Pancreas (tissue), 10 donors: ENCODE measurements at regions not wholly inside any gene's neighbourhood (a gene's known extent, or its start where the extent isn't known, plus 50 kb on each side); places are given as distances from the start of the nearest gene placed in this dataset.

ENCODE experiments used
- ATAC-seq, 4 donors: fragments of 200-7000 bp; cut with Tn5 transposase; one replicate each; pipeline versions ENCODE4 v1.8.0 to v1.9.1; 2020; ENCODE audit warnings: mild to moderate bottlenecking in 4 of 4, moderate library complexity in 4 of 4
- DNase-seq, 6 donors: peaks; one replicate each; pipeline ENCODE4 v3.0.0-alpha.2; 2020
- FAIRE-seq: peaks from 2 replicates; lab custom pipeline; 2012; peaks lifted over from hg19 to GRCh38; lab: Jason Lieb, UNC
- H3K27ac ChIP-seq, 4 donors: fragments of 200-600 bp; sonication (generic); 1 replicate in 3 of 4; 2 replicates in 1 of 4; pipeline versions ENCODE4 v1.5.0 to v1.8.0; 2020
- H3K27me3 ChIP-seq, 4 donors: fragments of 200-600 bp; one replicate each; pipeline ENCODE4 v1.8.0; 2021
- H3K36me3 ChIP-seq, 3 donors: fragments of 200-600 bp; sonication (generic) in 1 of 3; one replicate each; pipeline versions ENCODE4 v1.5.0 to v1.8.0; 2020 to 2021
- H3K4me1 ChIP-seq, 3 donors: fragments of 200-600 bp; one replicate each; pipeline ENCODE4 v1.8.0; 2021
- H3K4me3 ChIP-seq, 4 donors: fragments of 200-600 bp; sonication (generic) in 2 of 4; one replicate each; pipeline versions ENCODE4 v1.5.0 to v1.8.0; 2020 to 2021
- H3K9me3 ChIP-seq, 4 donors: fragments of 200-600 bp; one replicate each; pipeline ENCODE4 v1.8.0; 2021
- CTCF ChIP-seq, 4 donors: fragments of 200-600 bp; sonication (generic) in 3 of 4; IDR thresholded peaks; one replicate each; pipeline versions ENCODE4 v1.5.0 to v1.8.0; 2021; ENCODE audit warnings: antibody characterized with exemption in 4 of 4
- WGBS, 2 donors: extraction: QIAGEN DNeasy Blood & Tissue Kit; methylation state at CpG; one replicate each; pipeline ENCODE4 v1.1.7; 2013; 5-methylcytosine and 5-hydroxymethylcytosine counted together
- intact Hi-C, 3 donors: fragments of 100-400 bp; cut with DNase I; formaldehyde crosslinking; loops; one replicate each; pipeline versions ENCODE4 v1.11.1 to v1.14.2; 2022
- donor health status: healthy with polysubstance abuse.
- donor health status: DM: no; HTN: no; CAD: no; lungs with moderate emphysema.
- donor health status: DM: no; HTN: no; CAD: no.
- donor health status: control.
- donor health status: control.
- donor health status: Bipolar disorder and iron deficiency.
- donor health status: DM: yes; HTN: yes; CAD: no.
- donor health status: DM: no; HTN: no; CAD: no.
- donor health status: DM: no; HTN: no; CAD: no.
- donor health status: DM: yes; HTN: yes; CAD: no.

- no peak overlapping the region for H3K4me3 ChIP-seq
- intact Hi-C loops: no loop called here
- ATAC-seq (no peak), FAIRE-seq (no peak), DNase-seq (no peak)
- H3K36me3 ChIP-seq: no peaks in the 10 kb centered on the region
- no peaks in the 10 kb centered on the region for H3K9me3 ChIP-seq
- no peak overlapping the region for H3K27ac ChIP-seq
- no peaks in the 10 kb centered on the region for H3K27me3 ChIP-seq
- no peak for TF ChIP-seq CTCF (IDR thresholded peaks at IDR 0.05)
- H3K4me1 ChIP-seq: no peaks in the 10 kb centered on the region
- 62 to 71% methylated on average over 7 of the region's 7 CpGs for WGBS, 2 donors
These were observed 69.6 kb upstream of the ADO start for GRCh38 chr10:62734781-62735463.

GRCh38 chr10:62735464-62736167 is 68.9 kb upstream of the ADO start:
- Histone ChIP-seq H3K36me3 (no peaks in the 10 kb centered on the region), H3K9me3 (no peaks in the 10 kb centered on the region), H3K4me1 (no peaks in the 10 kb centered on the region), H3K27me3 (no peaks in the 10 kb centered on the region), H3K27ac (no peak overlapping the region), H3K4me3 (no peak overlapping the region)
- no peak for TF ChIP-seq CTCF (IDR thresholded peaks at IDR 0.05)
- WGBS, 2 donors: 42 to 50% methylated on average over 2 of the region's 2 CpGs
- intact Hi-C loops: no loop called here
- ATAC-seq: peak in 1 of 4 donors; percentile 34
- DNase-seq: no peak
- FAIRE-seq: no peak

GRCh38 chr10:62736168-62736546 is 68.4 kb upstream of the ADO start:
- 63 to 85% methylated on average over 2 of the region's 2 CpGs for WGBS, 2 donors
- intact Hi-C loops: no loop called here
- Histone ChIP-seq H3K27me3 (no peaks in the 10 kb centered on the region), H3K36me3 (no peaks in the 10 kb centered on the region), H3K9me3 (no peaks in the 10 kb centered on the region), H3K27ac (no peak overlapping the region), H3K4me1 (no peaks in the 10 kb centered on the region), H3K4me3 (no peak overlapping the region)
- no peak for TF ChIP-seq CTCF (IDR thresholded peaks at IDR 0.05)
- no peak for ATAC-seq
- DNase-seq: no peak
- no peak for FAIRE-seq

- FAIRE-seq: no peak
These were observed 65.6 kb upstream of the ADO start for GRCh38 chr10:62738916-62739315.

More at GRCh38 chr10:62738916-62739315, 65.6 kb upstream of the ADO start:
- no peaks in the 10 kb centered on the region for H3K27me3 ChIP-seq
- TF ChIP-seq CTCF (IDR thresholded peaks at IDR 0.05): no peak
- DNase-seq (no peak), ATAC-seq (no peak)
- no peaks in the 10 kb centered on the region for H3K9me3 ChIP-seq
- no peaks in the 10 kb centered on the region for H3K36me3 ChIP-seq
- H3K27ac ChIP-seq: no peak overlapping the region
- no peaks in the 10 kb centered on the region for H3K4me1 ChIP-seq
- WGBS, 2 donors: 43 to 66% methylated on average over 3 of the region's 3 CpGs
- H3K4me3 ChIP-seq: no peak overlapping the region
- intact Hi-C loops: no loop called here
